Stomach (tissue), 4 donors: ENCODE measurements at regions not wholly inside any gene's neighbourhood (a gene's known extent, or its start where the extent isn't known, plus 50 kb on each side); places are given as distances from the start of the nearest gene placed in this dataset.

ENCODE experiments used
- CTCF ChIP-seq, 7 experiments: fragments of 450-650 bp in 4 of 7; fragments of 200-600 bp in 3 of 7; sonication (generic) in 3 of 7; IDR thresholded peaks; one replicate each; pipeline ENCODE4 v1.5.1; 2016 to 2019; ENCODE audit warnings: antibody characterized with exemption in 7 of 7, control low read depth in 2 of 7, mild to moderate bottlenecking in 1 of 7
- EP300 ChIP-seq: sonication (generic); formaldehyde crosslinking; IDR thresholded peaks from one replicate; pipeline ENCODE4 v1.6.1; 2017; ENCODE audit warnings: antibody characterized with exemption
- POLR2A ChIP-seq, 4 donors: fragments of 450-650 bp; IDR thresholded peaks; one replicate each; pipeline ENCODE4 v1.6.1; 2016; ENCODE audit warnings: antibody characterized with exemption in 4 of 4, control low read depth in 2 of 4, mild to moderate bottlenecking in 1 of 4, moderate library complexity in 1 of 4

- TF ChIP-seq CTCF (IDR thresholded peaks at IDR 0.05) (no peak), POLR2A (IDR thresholded peaks at IDR 0.05) (no peak), EP300 (no peak)
Measured at GRCh38 chr5:17354265-17354664, 136.8 kb downstream of the BASP1 start.
